Large intestine (tissue), 3 donors: ENCODE measurements at regions not wholly inside any gene's neighbourhood (a gene's known extent, or its start where the extent isn't known, plus 50 kb on each side); places are given as distances from the start of the nearest gene placed in this dataset.
"Not testable (repeated sequence)": the region's sequence is repeated elsewhere in the genome, so short reads cannot be mapped to it uniquely, and the experiment has no call there.

Experiments
- DNase-seq, 2 donors: peaks; one replicate each; pipeline versions ENCODE4 v3.0.0 to v3.0.0-alpha.2; 2013
- H3K27ac ChIP-seq: one replicate; pipeline ENCODE4 v1.5.1; 2013; ENCODE audit warnings: low read length
- H3K27me3 ChIP-seq: 2 replicates; pipeline ENCODE4 v1.6.1; 2013; ENCODE audit warnings: low read length; ENCODE audit not compliant: control insufficient read depth, insufficient read depth
- H3K36me3 ChIP-seq: 2 replicates; pipeline ENCODE4 v1.6.1; 2013; ENCODE audit warnings: low read length; ENCODE audit not compliant: control insufficient read depth, insufficient read depth
- H3K4me1 ChIP-seq: one replicate; pipeline ENCODE4 v1.6.1; 2013; ENCODE audit warnings: low read length; ENCODE audit not compliant: control insufficient read depth, insufficient read depth
- H3K4me3 ChIP-seq: one replicate; pipeline ENCODE4 v1.5.1; 2013; ENCODE audit warnings: low read length
- H3K9me3 ChIP-seq: one replicate; pipeline ENCODE4 v1.6.1; 2013; ENCODE audit warnings: mild to moderate bottlenecking, low read depth, low read length, moderate library complexity; ENCODE audit not compliant: control insufficient read depth
- WGBS: methylation state at CpG from one replicate; pipeline ENCODE4 v1.1.5; 2013; ENCODE audit warnings: low lambda C conversion rate; ENCODE audit not compliant: insufficient coverage; 5-methylcytosine and 5-hydroxymethylcytosine counted together

DNA sequence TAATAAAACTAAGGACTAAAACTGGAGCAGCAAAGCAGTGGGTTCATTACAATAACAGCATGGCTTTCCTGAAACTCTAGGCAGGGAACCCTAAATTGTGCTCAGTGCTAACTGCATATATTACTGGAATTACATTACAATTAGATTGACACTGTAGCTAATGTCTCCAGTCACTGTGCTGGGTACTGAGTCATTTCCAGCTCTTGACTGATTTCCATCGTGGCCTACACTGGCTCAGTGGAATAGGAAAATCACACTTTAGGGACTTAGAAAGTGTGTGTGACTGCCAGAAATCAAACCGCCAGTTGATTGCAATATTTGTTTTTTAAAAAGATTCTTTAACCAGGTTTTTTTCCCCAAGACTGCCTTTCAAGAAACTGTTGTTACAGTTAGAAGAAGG is 1447.4 kb upstream of the GOT2 start:
- H3K4me3 ChIP-seq: no peak overlapping the region
- DNase-seq: no peak
- H3K4me1 ChIP-seq: no peaks in the 10 kb centered on the region
- WGBS: 67% methylated on average over 1 of the region's 2 CpGs
- H3K36me3 ChIP-seq: no peaks in the 10 kb centered on the region
- no peaks in the 10 kb centered on the region for H3K9me3 ChIP-seq
- H3K27me3 ChIP-seq: no peaks in the 10 kb centered on the region
- H3K27ac ChIP-seq: no peak overlapping the region

DNA sequence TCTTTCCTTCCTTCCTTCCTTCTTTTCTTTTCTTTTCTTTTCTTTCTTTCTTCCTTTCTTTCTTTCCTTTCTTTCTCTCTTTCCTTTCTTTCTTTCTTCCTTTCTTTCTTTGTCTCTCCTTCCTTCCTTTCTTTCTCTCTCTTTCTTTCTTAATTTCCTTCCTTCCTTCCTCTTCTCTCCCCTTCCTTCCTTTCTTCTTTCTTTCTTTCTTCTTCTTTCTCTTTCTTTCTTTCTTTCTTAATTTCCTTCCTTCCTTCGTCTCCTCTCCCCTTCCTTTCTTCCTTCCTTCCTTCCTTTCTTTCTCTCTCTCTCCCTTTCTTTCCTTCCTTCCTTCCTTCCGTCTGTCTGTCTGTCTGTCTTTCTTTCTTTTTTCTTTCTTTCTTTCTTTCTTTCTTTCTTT is 1446.5 kb upstream of the GOT2 start:
- H3K36me3 ChIP-seq: no peaks in the 10 kb centered on the region
- no peak overlapping the region for H3K27ac ChIP-seq
- DNase-seq: no peak
- WGBS: 74% methylated on average over 2 of the region's 2 CpGs
- H3K27me3 ChIP-seq: no peaks in the 10 kb centered on the region
- no peaks in the 10 kb centered on the region for H3K9me3 ChIP-seq
- H3K4me1 ChIP-seq: no peaks in the 10 kb centered on the region
- H3K4me3 ChIP-seq: no peak overlapping the region

DNA sequence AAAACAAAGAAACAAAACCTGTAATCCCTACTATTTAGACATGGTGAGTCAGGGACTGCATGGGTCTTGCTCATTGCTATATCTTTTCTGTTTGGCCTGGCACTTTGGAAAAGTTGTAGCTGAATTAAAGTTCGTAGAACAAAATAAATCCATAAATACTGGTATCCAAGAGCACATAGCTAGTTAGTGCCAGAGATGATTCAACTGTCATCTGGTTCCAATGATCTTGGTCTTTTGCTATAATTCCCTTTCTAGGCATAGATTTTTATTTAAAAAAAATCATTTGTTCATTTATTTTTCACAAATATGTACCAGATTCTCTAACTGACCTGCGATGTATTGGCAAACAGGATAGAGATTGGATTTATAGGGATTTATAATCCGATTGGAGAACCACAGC is 1436.1 kb upstream of the GOT2 start:
- no peaks in the 10 kb centered on the region for H3K4me1 ChIP-seq
- DNase-seq: no peak
- H3K36me3 ChIP-seq: no peaks in the 10 kb centered on the region
- H3K27ac ChIP-seq: no peak overlapping the region
- H3K9me3 ChIP-seq: no peaks in the 10 kb centered on the region
- H3K27me3 ChIP-seq: no peaks in the 10 kb centered on the region
- H3K4me3 ChIP-seq: no peak overlapping the region
- 83% methylated on average over 2 of the region's 3 CpGs for WGBS

DNA sequence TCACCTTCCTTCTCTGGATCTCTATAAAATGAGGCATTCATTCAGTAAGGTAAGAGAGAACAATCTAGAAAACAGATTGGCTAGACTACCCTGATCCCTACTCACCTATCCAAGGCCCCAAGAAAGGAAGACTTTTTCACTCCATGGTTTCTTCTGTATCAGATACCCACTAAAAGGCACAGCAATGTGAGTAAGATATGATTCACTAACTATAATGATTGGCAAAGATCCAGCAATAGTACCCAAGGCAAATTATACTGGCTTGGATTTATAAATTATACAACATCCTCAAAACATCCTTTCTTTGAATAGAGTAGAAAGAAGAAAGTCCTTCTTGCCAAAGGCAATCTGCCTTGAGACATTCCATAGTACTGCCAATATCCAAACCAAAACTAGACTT is 1432.0 kb upstream of the GOT2 start:
- H3K9me3 ChIP-seq: no peaks in the 10 kb centered on the region
- no peaks in the 10 kb centered on the region for H3K27me3 ChIP-seq
- H3K36me3 ChIP-seq: no peaks in the 10 kb centered on the region
- no peaks in the 10 kb centered on the region for H3K4me1 ChIP-seq
- no peak overlapping the region for H3K4me3 ChIP-seq
- no peak for DNase-seq
- H3K27ac ChIP-seq: no peak overlapping the region

DNA sequence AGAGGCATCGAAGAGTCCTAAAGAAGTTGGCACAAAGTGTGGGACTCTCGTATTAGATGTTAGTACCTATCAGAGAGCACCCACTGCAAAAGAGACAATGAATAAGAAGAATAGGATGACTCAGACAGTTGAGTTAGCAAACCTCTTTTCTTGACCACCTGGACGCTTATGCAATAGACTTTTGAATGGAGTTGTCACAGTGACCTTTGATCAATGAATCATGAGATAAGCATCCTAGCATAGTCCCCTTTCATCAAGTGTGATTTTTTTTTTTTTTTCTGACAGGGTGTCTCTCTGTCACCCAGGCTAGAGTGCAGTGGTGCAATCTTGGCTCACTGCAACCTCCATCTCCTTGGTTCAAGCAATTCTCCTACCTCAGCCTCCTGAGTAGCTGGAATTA is 1417.9 kb upstream of the GOT2 start:
- no peak overlapping the region for H3K4me3 ChIP-seq
- no peaks in the 10 kb centered on the region for H3K9me3 ChIP-seq
- H3K36me3 ChIP-seq: no peaks in the 10 kb centered on the region
- no peaks in the 10 kb centered on the region for H3K4me1 ChIP-seq
- WGBS: 100% methylated on average over 1 of the region's 3 CpGs
- H3K27me3 ChIP-seq: no peaks in the 10 kb centered on the region
- no peak overlapping the region for H3K27ac ChIP-seq
- DNase-seq: no peak

DNA sequence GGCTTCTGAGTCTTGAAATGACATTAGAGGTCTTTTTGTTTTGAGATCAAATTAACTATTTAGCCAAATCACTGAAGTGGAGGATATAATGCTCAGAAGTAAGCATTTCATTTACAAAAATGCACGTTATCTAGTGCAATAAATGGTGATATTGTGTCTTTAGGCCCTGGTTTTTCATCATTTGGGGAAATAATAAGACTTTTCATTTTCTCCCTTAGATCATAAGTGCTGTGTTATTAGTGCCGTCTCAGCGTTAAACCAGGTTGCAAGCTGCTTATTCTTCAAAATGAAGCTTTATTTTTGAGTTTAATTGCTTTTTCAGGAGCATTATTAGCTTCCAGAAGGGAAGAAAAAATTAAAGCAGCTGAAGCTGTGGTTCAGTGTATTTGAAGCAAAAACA is 1416.8 kb upstream of the GOT2 start:
- 80% methylated on average over 1 of the region's 3 CpGs for WGBS
- no peaks in the 10 kb centered on the region for H3K9me3 ChIP-seq
- H3K36me3 ChIP-seq: no peaks in the 10 kb centered on the region
- H3K4me1 ChIP-seq: no peaks in the 10 kb centered on the region
- no peaks in the 10 kb centered on the region for H3K27me3 ChIP-seq
- no peak overlapping the region for H3K4me3 ChIP-seq
- no peak overlapping the region for H3K27ac ChIP-seq
- no peak for DNase-seq

DNA sequence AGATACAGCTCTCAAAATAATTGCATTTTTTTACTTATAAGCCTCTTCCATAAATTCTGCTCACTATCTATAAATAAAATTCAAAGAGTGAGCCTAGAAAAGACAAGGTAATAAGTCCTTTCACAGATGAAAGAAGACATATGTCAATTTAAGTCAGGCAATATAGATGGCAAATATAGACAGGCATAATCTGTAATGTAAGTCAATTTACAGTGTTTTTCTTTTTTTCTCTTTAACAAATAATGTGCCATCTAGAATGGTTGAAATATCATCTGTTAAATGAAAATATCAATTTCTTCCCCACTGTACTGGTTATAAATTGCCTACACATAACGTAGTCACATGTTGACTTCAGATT is 1409.2 kb upstream of the GOT2 start:
- Histone ChIP-seq H3K4me1 (no peaks in the 10 kb centered on the region), H3K27me3 (no peaks in the 10 kb centered on the region), H3K4me3 (no peak overlapping the region), H3K36me3 (no peaks in the 10 kb centered on the region), H3K9me3 (no peaks in the 10 kb centered on the region), H3K27ac (no peak overlapping the region)
- DNase-seq: no peak
- no CpG with 5 or more reads among the region's 1 CpG for WGBS

DNA sequence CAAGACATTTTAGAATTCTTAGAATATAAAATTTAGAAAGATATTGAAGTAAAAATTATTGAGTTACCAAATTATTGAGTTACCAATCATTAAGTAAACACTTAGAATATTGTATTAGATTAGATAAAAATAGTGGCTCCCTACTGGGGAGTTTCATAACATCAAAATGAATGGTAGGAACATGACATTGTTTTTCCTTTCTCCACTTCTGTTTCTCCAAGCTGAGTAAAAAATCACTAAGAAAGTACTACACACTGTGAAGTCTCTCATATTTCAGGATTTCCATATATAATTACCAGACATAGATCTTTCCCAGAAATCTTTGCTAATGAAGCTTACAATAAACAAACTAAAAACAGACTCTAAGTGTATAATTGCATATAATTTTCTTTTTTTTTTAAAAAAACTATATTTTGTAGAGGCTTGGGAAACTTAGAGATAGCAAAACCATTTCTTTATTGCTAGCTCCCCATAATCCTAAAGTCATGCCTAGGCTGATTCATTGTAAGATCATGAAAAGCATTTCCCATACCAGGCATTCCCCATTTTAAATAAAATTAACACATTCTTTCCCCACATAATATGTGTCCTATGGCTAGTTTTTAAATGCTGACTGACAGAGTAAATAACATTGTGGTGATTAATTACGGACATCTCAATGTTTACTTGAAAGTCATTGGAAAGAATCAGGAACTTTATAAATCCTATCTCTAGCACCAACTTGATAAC is 1408.7 kb upstream of the GOT2 start:
- Histone ChIP-seq H3K27me3 (no peaks in the 10 kb centered on the region), H3K27ac (no peak overlapping the region), H3K9me3 (no peaks in the 10 kb centered on the region), H3K36me3 (no peaks in the 10 kb centered on the region), H3K4me3 (no peak overlapping the region), H3K4me1 (no peaks in the 10 kb centered on the region)
- WGBS: no CpG with 5 or more reads among the region's 1 CpG
- no peak for DNase-seq

DNA sequence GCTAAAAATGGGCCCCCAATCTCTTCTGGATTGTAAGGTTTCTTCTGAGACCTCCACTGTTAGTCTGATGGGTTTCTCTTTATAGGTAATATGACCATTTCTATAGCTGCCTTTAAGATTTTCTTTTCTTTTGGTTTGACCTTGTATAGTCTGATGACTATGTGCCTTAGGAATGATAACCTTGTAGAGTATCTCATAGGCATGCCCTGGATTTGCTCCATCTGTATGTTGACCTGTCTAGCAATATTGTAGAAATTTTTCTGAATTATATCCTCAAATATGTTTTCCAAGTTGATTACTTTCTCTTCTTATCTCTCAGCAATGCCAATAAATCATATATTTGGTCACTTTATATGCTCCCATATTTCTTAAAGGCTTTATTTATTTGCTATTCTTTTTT is 1403.8 kb upstream of the GOT2 start:
- Histone ChIP-seq H3K4me3 (no peak overlapping the region), H3K27ac (no peak overlapping the region), H3K27me3 (no peaks in the 10 kb centered on the region), H3K36me3 (no peaks in the 10 kb centered on the region), H3K4me1 (no peaks in the 10 kb centered on the region), H3K9me3 (no peaks in the 10 kb centered on the region)
- DNase-seq: no peak

DNA sequence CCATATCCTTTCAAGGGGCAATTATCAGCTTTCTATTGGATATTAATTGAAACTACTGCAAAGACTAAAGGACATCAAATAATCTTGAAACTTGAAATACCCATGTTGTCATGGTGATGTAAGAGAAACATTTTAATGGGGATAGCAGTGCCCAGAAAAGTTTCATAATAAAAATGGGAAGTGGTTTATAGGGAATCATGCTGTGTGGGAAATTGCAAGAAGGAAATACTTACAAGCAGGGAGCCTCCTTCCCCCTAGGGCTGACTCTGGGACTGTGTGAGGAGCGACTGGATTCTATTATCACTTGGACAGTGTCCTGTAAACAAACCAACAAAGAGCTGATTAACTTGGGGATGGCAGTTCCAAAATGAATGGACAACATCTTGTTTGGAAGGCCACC is 1393.1 kb upstream of the GOT2 start:
- no peak overlapping the region for H3K27ac ChIP-seq
- no peak for DNase-seq
- H3K9me3 ChIP-seq: no peaks in the 10 kb centered on the region
- H3K27me3 ChIP-seq: no peaks in the 10 kb centered on the region
- no CpG with 5 or more reads among the region's 1 CpG for WGBS
- H3K36me3 ChIP-seq: no peaks in the 10 kb centered on the region
- H3K4me1 ChIP-seq: no peaks in the 10 kb centered on the region
- no peak overlapping the region for H3K4me3 ChIP-seq

DNA sequence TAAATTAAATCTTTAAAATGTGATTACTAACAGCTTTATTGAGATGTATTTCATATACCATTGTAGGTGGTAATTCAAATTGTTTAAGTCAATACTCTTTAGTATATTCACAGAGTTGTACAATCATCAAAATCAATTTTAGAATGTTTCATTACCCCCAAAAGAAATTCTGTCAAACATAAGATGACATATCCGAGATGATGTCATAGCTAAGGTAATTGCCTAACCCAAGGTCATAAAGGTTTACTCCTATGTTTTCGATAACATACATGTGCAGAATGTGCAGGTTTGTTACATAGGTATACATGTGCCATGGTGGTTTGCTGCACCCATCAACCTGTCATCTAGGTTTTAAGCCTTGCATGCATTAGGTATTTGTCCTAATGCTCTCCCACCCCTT is 1392.0 kb upstream of the GOT2 start:
- no CpG with 5 or more reads among the region's 2 CpGs for WGBS
- DNase-seq, H3K4me3 ChIP-seq, H3K36me3 ChIP-seq, H3K4me1 ChIP-seq, H3K27me3 ChIP-seq, H3K9me3 ChIP-seq, H3K27ac ChIP-seq: not testable (repeated sequence)
